CD4-positive, alpha-beta T cell (primary cell): ENCODE measurements at regions not wholly inside any gene's neighbourhood (a gene's known extent, or its start where the extent isn't known, plus 50 kb on each side); places are given as distances from the start of the nearest gene placed in this dataset.

Source experiments
- ATAC-seq: fragments of 200-7000 bp; cut with Tn5 transposase; one replicate; pipeline ENCODE4 v1.10.0; 2022; ENCODE audit warnings: mild to moderate bottlenecking; ENCODE audit not compliant: poor library complexity
- CTCF ChIA-PET: fragments of 350-600 bp; sonication (Branson Sonifier 250); formaldehyde crosslinking; loops from one replicate; lab custom pipeline; 2021; ENCODE audit warnings: antibody characterized with exemption, inconsistent platforms; lab: Charles Lee
- POLR2A ChIA-PET: fragments of 350-600 bp; sonication (Branson Sonifier 250); formaldehyde crosslinking; loops from one replicate; lab custom pipeline; 2021; ENCODE audit warnings: antibody characterized with exemption, inconsistent platforms; lab: Charles Lee
- DNase-seq, 14 experiments: peaks; one replicate each; pipeline ENCODE4 v3.0.0-alpha.2; 2013 to 2020; ENCODE audit warnings: mixed read lengths in 2 of 14
- H3K27ac ChIP-seq, 2 donors: one replicate each; pipeline versions ENCODE4 v1.5.1 to v1.7.0; 2013; ENCODE audit warnings: low read length in 2 of 2, low read depth in 1 of 2, mild to moderate bottlenecking in 1 of 2
- H3K27me3 ChIP-seq, 2 experiments: 1 replicate in 1 of 2; 2 replicates in 1 of 2; pipeline versions ENCODE4 v1.6.1 to v1.7.0; 2013; ENCODE audit warnings: low read length in 2 of 2, control low read depth in 1 of 2, mild to moderate bottlenecking in 1 of 2, moderate library complexity in 1 of 2; ENCODE audit not compliant: insufficient read depth in 2 of 2, control insufficient read depth in 1 of 2
- H3K36me3 ChIP-seq: one replicate; pipeline ENCODE4 v1.6.1; 2013; ENCODE audit warnings: low read length, control low read depth; ENCODE audit not compliant: insufficient read depth
- H3K4me1 ChIP-seq: one replicate; pipeline ENCODE4 v1.6.1; 2013; ENCODE audit warnings: low read length, control low read depth; ENCODE audit not compliant: insufficient read depth
- H3K4me3 ChIP-seq: one replicate; pipeline ENCODE4 v1.5.1; 2013; ENCODE audit warnings: mild to moderate bottlenecking, low read length, moderate library complexity
- H3K9me3 ChIP-seq, 2 experiments: 1 replicate in 1 of 2; 2 replicates in 1 of 2; pipeline versions ENCODE4 v1.6.1 to v1.7.0; 2013; ENCODE audit warnings: low read length in 2 of 2, mild to moderate bottlenecking in 2 of 2, control low read depth in 1 of 2, moderate library complexity in 1 of 2; ENCODE audit not compliant: control insufficient read depth in 1 of 2, insufficient read depth in 1 of 2
- H3K27ac Mint-ChIP-seq: one replicate; pipeline ENCODE4 v1.8.0; 2020; ENCODE audit warnings: mixed read lengths
- H3K27me3 Mint-ChIP-seq: one replicate; pipeline ENCODE4 v1.8.0; 2021; ENCODE audit warnings: mixed read lengths
- H3K36me3 Mint-ChIP-seq: one replicate; pipeline ENCODE4 v1.8.0; 2021; ENCODE audit warnings: low read depth, mixed read lengths
- H3K4me1 Mint-ChIP-seq: one replicate; pipeline ENCODE4 v1.8.0; 2021; ENCODE audit warnings: low read depth, mixed read lengths
- H3K4me3 Mint-ChIP-seq: one replicate; pipeline ENCODE4 v1.8.0; 2020; ENCODE audit warnings: mild to moderate bottlenecking, mixed read lengths
- H3K9me3 Mint-ChIP-seq: one replicate; pipeline ENCODE4 v1.8.0; 2020; ENCODE audit warnings: mixed read lengths
- intact Hi-C, 2 experiments: fragments of 100-400 bp; cut with DNase I in 1 of 2; cut with micrococcal nuclease in 1 of 2; formaldehyde crosslinking; loops; one replicate each; pipeline versions ENCODE4 v1.15.1 to v1.9.0; 2023 to 2025; cut with DNase I, micrococcal nuclease
- TF ChIP-seq, protein P1 (sequence below): fragments of 200-600 bp; IDR thresholded peaks from one replicate; pipeline ENCODE4 v1.8.0; 2022; ENCODE audit warnings: antibody characterized with exemption, mild to moderate bottlenecking

DNA sequence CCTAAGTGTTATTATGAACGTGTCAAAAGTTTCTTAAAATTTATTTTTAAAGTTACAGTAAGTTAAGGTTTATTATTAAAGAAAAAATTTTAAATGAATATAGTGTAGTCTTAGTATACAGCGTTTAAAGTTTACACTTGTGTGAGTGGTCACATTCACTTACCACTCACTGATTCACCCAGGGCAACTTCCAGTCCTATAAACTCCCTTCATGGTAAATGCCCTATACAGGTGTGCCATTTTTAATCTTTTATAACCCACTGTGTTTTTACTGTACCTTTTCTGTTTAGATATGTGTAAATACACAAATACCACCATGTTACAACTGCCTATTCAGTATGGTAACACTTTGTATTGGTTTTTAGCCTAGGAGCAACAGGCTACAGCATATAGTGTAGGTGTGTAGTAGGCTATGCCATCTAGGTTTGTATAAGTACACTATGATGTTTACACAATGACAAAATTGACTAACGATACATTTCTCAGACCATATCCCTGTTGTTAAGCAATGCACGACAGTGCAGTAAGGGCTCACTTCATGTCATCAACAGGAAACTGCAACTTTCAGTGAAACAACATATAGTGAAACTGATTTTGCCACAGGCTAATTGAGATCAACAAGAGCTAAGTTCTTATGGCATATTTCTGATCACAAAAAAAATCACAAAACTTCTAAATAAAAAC lies 112.0 kb upstream of the TMCC3 start:
- ChIA-PET POLR2A (no interaction called here), CTCF (no interaction called here)
- Histone ChIP-seq H3K27ac (no peak overlapping the region), H3K36me3 (no peaks in the 10 kb centered on the region), H3K27me3 (no peaks in the 10 kb centered on the region), H3K4me1 (no peaks in the 10 kb centered on the region), H3K9me3 (no peaks in the 10 kb centered on the region), H3K4me3 (no peak overlapping the region)
- DNase-seq = peak in 1 of 14 experiments; percentile 6
- Mint-ChIP-seq H3K36me3 (no peaks in the 10 kb centered on the region), H3K4me3 (no peak overlapping the region), H3K4me1 (no peaks in the 10 kb centered on the region), H3K27me3 (peaks cover 13% of the 10 kb centered on the region), H3K27ac (no peak overlapping the region), H3K9me3 (no peaks in the 10 kb centered on the region)
- intact Hi-C loops = loop anchor here (5.0 kb wide), 2 partner anchors 160 to 625 kb away; no protein-coding TSS in a partner anchor
- TF ChIP-seq, protein P1, sequence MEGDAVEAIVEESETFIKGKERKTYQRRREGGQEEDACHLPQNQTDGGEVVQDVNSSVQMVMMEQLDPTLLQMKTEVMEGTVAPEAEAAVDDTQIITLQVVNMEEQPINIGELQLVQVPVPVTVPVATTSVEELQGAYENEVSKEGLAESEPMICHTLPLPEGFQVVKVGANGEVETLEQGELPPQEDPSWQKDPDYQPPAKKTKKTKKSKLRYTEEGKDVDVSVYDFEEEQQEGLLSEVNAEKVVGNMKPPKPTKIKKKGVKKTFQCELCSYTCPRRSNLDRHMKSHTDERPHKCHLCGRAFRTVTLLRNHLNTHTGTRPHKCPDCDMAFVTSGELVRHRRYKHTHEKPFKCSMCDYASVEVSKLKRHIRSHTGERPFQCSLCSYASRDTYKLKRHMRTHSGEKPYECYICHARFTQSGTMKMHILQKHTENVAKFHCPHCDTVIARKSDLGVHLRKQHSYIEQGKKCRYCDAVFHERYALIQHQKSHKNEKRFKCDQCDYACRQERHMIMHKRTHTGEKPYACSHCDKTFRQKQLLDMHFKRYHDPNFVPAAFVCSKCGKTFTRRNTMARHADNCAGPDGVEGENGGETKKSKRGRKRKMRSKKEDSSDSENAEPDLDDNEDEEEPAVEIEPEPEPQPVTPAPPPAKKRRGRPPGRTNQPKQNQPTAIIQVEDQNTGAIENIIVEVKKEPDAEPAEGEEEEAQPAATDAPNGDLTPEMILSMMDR = no peak
- ATAC-seq = no peak

DNA sequence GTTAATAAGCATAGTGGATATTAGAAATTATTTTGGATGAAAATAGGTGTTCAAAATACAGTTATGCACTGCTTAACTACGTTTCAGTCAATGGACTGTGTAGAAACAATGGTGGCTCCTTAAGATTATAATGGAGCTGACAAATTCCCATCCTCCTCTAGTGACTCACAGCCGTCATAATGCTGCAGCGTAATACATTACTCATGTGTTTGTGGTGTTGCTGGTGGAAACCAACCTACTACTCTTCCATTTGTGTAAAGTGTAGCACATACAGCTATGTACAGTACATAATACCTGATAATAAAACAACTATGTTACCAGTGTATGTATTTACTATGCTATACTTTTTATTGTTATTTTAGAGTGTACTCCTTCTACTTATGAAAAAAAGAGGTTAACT lies 111.2 kb upstream of the TMCC3 start:
- Mint-ChIP-seq H3K4me1 (no peaks in the 10 kb centered on the region), H3K4me3 (no peak overlapping the region), H3K27me3 (peaks cover 5% of the 10 kb centered on the region), H3K36me3 (no peaks in the 10 kb centered on the region), H3K27ac (no peak overlapping the region), H3K9me3 (no peaks in the 10 kb centered on the region)
- ATAC-seq = no peak
- Histone ChIP-seq H3K4me3 (no peak overlapping the region), H3K27ac (no peak overlapping the region), H3K27me3 (no peaks in the 10 kb centered on the region), H3K9me3 (no peaks in the 10 kb centered on the region), H3K4me1 (no peaks in the 10 kb centered on the region), H3K36me3 (no peaks in the 10 kb centered on the region)
- intact Hi-C loops = loop anchor here (5.0 kb wide), 2 partner anchors 159 to 624 kb away; no protein-coding TSS in a partner anchor
- ChIA-PET CTCF (no interaction called here), POLR2A (no interaction called here)
- TF ChIP-seq, protein P1 = no peak
- DNase-seq = no peak

DNA sequence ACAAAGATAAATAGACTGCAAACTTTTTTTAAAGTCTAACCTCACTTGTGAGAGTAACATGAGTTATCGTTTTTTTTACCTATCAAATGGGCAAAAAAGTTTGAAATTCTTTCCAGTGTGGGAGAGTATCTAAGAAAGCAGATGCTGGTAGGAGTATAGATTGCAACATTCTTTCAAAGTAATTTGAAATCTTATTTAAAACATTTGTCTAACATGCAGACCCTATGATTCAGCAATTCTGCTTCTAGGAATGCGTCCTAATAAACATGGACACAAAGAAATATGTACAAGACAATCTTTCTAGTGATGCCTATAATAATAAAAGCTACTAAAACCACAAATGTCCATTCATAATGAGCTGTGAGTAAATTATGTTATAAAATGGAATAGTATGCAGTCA lies 110.4 kb upstream of the TMCC3 start:
- ChIA-PET POLR2A (no interaction called here), CTCF (no interaction called here)
- intact Hi-C loops = loop anchor here (5.0 kb wide), 2 partner anchors 158 to 623 kb away; no protein-coding TSS in a partner anchor
- Mint-ChIP-seq H3K4me1 (no peaks in the 10 kb centered on the region), H3K27ac (no peak overlapping the region), H3K9me3 (no peaks in the 10 kb centered on the region), H3K27me3 (no peaks in the 10 kb centered on the region), H3K36me3 (no peaks in the 10 kb centered on the region), H3K4me3 (no peak overlapping the region)
- Histone ChIP-seq H3K36me3 (no peaks in the 10 kb centered on the region), H3K4me1 (no peaks in the 10 kb centered on the region), H3K27ac (no peak overlapping the region), H3K4me3 (no peak overlapping the region), H3K27me3 (no peaks in the 10 kb centered on the region), H3K9me3 (no peaks in the 10 kb centered on the region)
- DNase-seq (no peak), ATAC-seq (no peak)
- TF ChIP-seq, protein P1 = no peak
